Tongue (tissue), 1 donor: ENCODE measurements at regions not wholly inside any gene's neighbourhood (a gene's known extent, or its start where the extent isn't known, plus 50 kb on each side); places are given as distances from the start of the nearest gene placed in this dataset.
"Not testable (repeated sequence)": the region's sequence is repeated elsewhere in the genome, so short reads cannot be mapped to it uniquely, and the experiment has no call there.

Experiments
- DNase-seq: peaks from one replicate; pipeline ENCODE4 v3.0.0-alpha.2; 2015

- no peak for DNase-seq
Measured at GRCh38 chr6:43884652-43885022, 114.6 kb downstream of the VEGFA start.

GRCh38 chr6:43883847-43884651, 114.0 kb downstream of the VEGFA start:
- peak; percentile 65 for DNase-seq

- not testable (repeated sequence) for DNase-seq
Measured at GRCh38 chr6:43882690-43883448, 112.9 kb downstream of the VEGFA start.

- no peak for DNase-seq
Measured at GRCh38 chr6:43880236-43881137, 110.5 kb downstream of the VEGFA start.

- peak; percentile 34 for DNase-seq
Measured at GRCh38 chr6:43879722-43880121, 109.7 kb downstream of the VEGFA start.

- DNase-seq: peak; percentile 61
Measured at GRCh38 chr6:43878823-43879495, 108.9 kb downstream of the VEGFA start.

- no peak for DNase-seq
Measured at GRCh38 chr6:43878127-43878634, 108.2 kb downstream of the VEGFA start.

GRCh38 chr6:43877463-43878126, 107.6 kb downstream of the VEGFA start:
- no peak for DNase-seq

- DNase-seq: no peak
Measured at GRCh38 chr6:43877036-43877435, 107.0 kb downstream of the VEGFA start.

- DNase-seq: no peak
Measured at GRCh38 chr6:43876602-43877001, 106.6 kb downstream of the VEGFA start.

- no peak for DNase-seq
Measured at GRCh38 chr6:43875849-43876572, 106.0 kb downstream of the VEGFA start.

GRCh38 chr6:43874814-43875590, 105.0 kb downstream of the VEGFA start:
- no peak for DNase-seq

- no peak for DNase-seq
Measured at GRCh38 chr6:43873806-43874714, 104.0 kb downstream of the VEGFA start.

- no peak for DNase-seq
Measured at GRCh38 chr6:43871933-43872332, 101.9 kb downstream of the VEGFA start.

- no peak for DNase-seq
Measured at GRCh38 chr6:43871284-43871683, 101.3 kb downstream of the VEGFA start.

- DNase-seq: no peak
Measured at GRCh38 chr6:43870660-43871061, 100.7 kb downstream of the VEGFA start.

- no peak for DNase-seq
Measured at GRCh38 chr6:43869792-43870659, 100.0 kb downstream of the VEGFA start.
